ENCODE measurements at regions not wholly inside any gene's neighbourhood (a gene's known extent, or its start where the extent isn't known, plus 50 kb on each side); places are given as distances from the start of the nearest gene placed in this dataset.

DNA sequence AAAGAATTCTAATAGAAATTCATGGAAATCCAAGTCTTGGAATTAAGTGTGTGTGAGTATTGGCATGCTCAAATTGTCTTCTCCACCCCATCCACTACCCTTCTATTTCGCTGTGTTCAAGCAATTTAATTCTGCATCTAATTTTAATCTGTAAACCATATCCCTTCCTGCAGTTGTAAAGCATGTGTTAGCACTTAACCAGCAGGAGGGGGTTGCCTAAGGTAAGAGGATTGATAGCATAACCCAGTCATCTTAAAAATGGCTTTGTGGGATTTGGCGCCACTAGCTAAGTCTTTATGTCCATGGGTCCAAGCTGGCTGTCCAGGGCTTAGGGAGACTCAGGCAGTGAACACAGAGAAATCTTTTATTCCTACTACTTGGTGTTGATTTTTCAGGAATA lies 210.3 kb downstream of the PTPRC start:
- H2AFZ ChIP-seq (ENCODE audit: control insufficient read depth, low read depth, low read length): no peak overlapping the region
- H3K27ac ChIP-seq (ENCODE audit: control insufficient read depth, insufficient read depth): no peak overlapping the region
- ChIA-PET CTCF (interaction anchor here (0.7 to 1.3 kb wide), 2 partner anchors 9 to 19 kb away, joined by 4 to 5 read pairs; no protein-coding TSS in a partner anchor), POLR2A (no interaction called here), RAD21 (ENCODE audit: unreplicated experiment) (interaction anchor here (1.5 kb wide), 1 partner anchor 10 kb away, joined by 4 read pairs; no protein-coding TSS in a partner anchor), SMC1A (ENCODE audit: uncharacterized antibody, unreplicated experiment) (interaction anchor here (1.0 to 1.8 kb wide), 5 partner anchors 15 to 392 kb away, joined by 3 to 5 read pairs (median 3); no protein-coding TSS in a partner anchor)
- in situ Hi-C loops (cut with MboI) (no loop called here), intact Hi-C loops (cut with micrococcal nuclease; ENCODE audit: unreplicated experiment) (no loop called here)
- H3K4me2 ChIP-seq (ENCODE audit: control insufficient read depth, insufficient read depth): no peak overlapping the region
- ATAC-seq (no peak), DNase-seq (ENCODE audit: low read depth, low spot score) (no peak), FAIRE-seq (no peak)
- H3K4me3 ChIP-seq: no peak overlapping the region
- H3K27me3 ChIP-seq (replicated peaks in 1 of 2; ENCODE audit: control insufficient read depth in 2 of 2, insufficient read depth in 2 of 2, low read length in 1 of 2): no peaks in the 10 kb centered on the region
- no TSS peak for BruUV-seq (replicated peaks)
- H3K4me1 ChIP-seq (ENCODE audit: control insufficient read depth, insufficient read depth, low read length): no peaks in the 10 kb centered on the region
- H4K20me1 ChIP-seq (ENCODE audit: control insufficient read depth, insufficient read depth): no peaks in the 10 kb centered on the region
- H3K9ac ChIP-seq (ENCODE audit: control insufficient read depth, insufficient read depth, low read length): no peak overlapping the region
- no peaks in the 10 kb centered on the region; the same call in 2 of the 3 replicates for H3K9me3 ChIP-seq (replicated peaks; ENCODE audit: control insufficient read depth, insufficient read depth, low read length)
- WGBS (ENCODE audit: insufficient coverage, insufficient replicate concordance, low lambda C conversion rate, missing lambda C conversion rate): 56% methylated on average over 2 of the region's 2 CpGs
- TF ChIP-seq RUNX3 (IDR thresholded peaks at IDR 0.05; ENCODE audit: low read length) (no peak), YBX1 (IDR thresholded peaks at IDR 0.05) (no peak), EP300 (IDR thresholded peaks at IDR 0.05; ENCODE audit: borderline replicate concordance in 1 of 2, control insufficient read depth in 1 of 2, low read depth in 2 of 2, low read length in 2 of 2) (no peak), BCL11A (IDR thresholded peaks at IDR 0.05; ENCODE audit: low read depth, low read length) (no peak), MYC (IDR thresholded peaks at IDR 0.05; ENCODE audit: insufficient read depth, insufficient read length, insufficient replicate concordance, low read length, severe bottlenecking) (no peak), ZNF217 (IDR thresholded peaks at IDR 0.05) (no peak), TBL1XR1 (IDR thresholded peaks at IDR 0.05; ENCODE audit: low read depth, low read length) (no peak), HCFC1 (IDR thresholded peaks at IDR 0.05; ENCODE audit: low read length) (no peak), ATF7 (IDR thresholded peaks at IDR 0.05; ENCODE audit: low read depth) (no peak), CTCF (IDR thresholded peaks at IDR 0.05 in 2 of 3, conservative IDR thresholded peaks at IDR 0.05 in 1 of 3; ENCODE audit: control insufficient read depth in 2 of 3, extremely low read depth in 1 of 3, insufficient read depth in 1 of 3, low read depth in 3 of 3, low read length in 3 of 3) (no peak), CEBPB (IDR thresholded peaks at IDR 0.05; ENCODE audit: borderline replicate concordance in 1 of 2, low read depth in 2 of 2, low read length in 2 of 2) (no peak), EZH2 (IDR thresholded peaks at IDR 0.05; ENCODE audit: borderline replicate concordance, control insufficient read depth, low read depth, low read length) (no peak), POLR2AphosphoS5 (IDR thresholded peaks at IDR 0.05; ENCODE audit: low read length) (no peak), SRF (IDR thresholded peaks at IDR 0.05; ENCODE audit: low read depth in 2 of 2, low read length in 2 of 2) (no peak), IRF3 (IDR thresholded peaks at IDR 0.05) (no peak), RELA (IDR thresholded peaks at IDR 0.05; ENCODE audit: borderline replicate concordance, partially characterized antibody) (no peak)
- TF ChIP-seq, protein P1, sequence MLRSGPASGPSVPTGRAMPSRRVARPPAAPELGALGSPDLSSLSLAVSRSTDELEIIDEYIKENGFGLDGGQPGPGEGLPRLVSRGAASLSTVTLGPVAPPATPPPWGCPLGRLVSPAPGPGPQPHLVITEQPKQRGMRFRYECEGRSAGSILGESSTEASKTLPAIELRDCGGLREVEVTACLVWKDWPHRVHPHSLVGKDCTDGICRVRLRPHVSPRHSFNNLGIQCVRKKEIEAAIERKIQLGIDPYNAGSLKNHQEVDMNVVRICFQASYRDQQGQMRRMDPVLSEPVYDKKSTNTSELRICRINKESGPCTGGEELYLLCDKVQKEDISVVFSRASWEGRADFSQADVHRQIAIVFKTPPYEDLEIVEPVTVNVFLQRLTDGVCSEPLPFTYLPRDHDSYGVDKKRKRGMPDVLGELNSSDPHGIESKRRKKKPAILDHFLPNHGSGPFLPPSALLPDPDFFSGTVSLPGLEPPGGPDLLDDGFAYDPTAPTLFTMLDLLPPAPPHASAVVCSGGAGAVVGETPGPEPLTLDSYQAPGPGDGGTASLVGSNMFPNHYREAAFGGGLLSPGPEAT (IDR thresholded peaks at IDR 0.05; ENCODE audit: low read depth): no peak
- H3K36me3 ChIP-seq (ENCODE audit: control insufficient read depth in 2 of 2, insufficient read depth in 2 of 2, low read length in 1 of 2): no peaks in the 10 kb centered on the region
- no peaks in the 10 kb centered on the region for H3K79me2 ChIP-seq (ENCODE audit: control insufficient read depth, insufficient read depth, low read length)
